DMS 273 (cell line): ENCODE measurements at regions not wholly inside any gene's neighbourhood (a gene's known extent, or its start where the extent isn't known, plus 50 kb on each side); places are given as distances from the start of the nearest gene placed in this dataset.

Source experiments
- DNase-seq: peaks from one replicate; lab custom pipeline; 2025; ENCODE audit not compliant: unreplicated experiment; lab: John Stamatoyannopoulos, UW

- DNase-seq: peak; percentile 87
These were observed 251.0 kb downstream of the RHOU start for GRCh38 chr1:228986093-228986904.

- DNase-seq: peak; percentile 53
These were observed 252.0 kb downstream of the RHOU start for GRCh38 chr1:228987286-228987685.

GRCh38 chr1:228987736-228988506 is 252.6 kb downstream of the RHOU start:
- DNase-seq: peak; percentile 61

GRCh38 chr1:228988664-228989063 is 253.4 kb downstream of the RHOU start:
- peak; percentile 44 for DNase-seq

- no peak for DNase-seq
These were observed 253.9 kb downstream of the RHOU start for GRCh38 chr1:228989176-228989575.

- DNase-seq: no peak
These were observed 254.4 kb downstream of the RHOU start for GRCh38 chr1:228989676-228989991.

- DNase-seq: peak; percentile 85
These were observed 254.9 kb downstream of the RHOU start for GRCh38 chr1:228989992-228990827.

- DNase-seq: no peak
These were observed 255.8 kb downstream of the RHOU start for GRCh38 chr1:228990906-228991569.

- no peak for DNase-seq
These were observed 256.8 kb downstream of the RHOU start for GRCh38 chr1:228992044-228992443.

- no peak for DNase-seq
These were observed 257.7 kb downstream of the RHOU start for GRCh38 chr1:228992907-228993535.

- no peak for DNase-seq
These were observed 259.7 kb downstream of the RHOU start for GRCh38 chr1:228994676-228995594.

- no peak for DNase-seq
These were observed 261.0 kb downstream of the RHOU start for GRCh38 chr1:228996281-228996680.

GRCh38 chr1:228997721-228998144 is 262.5 kb downstream of the RHOU start:
- no peak for DNase-seq

GRCh38 chr1:228998179-228998578 is 262.9 kb downstream of the RHOU start:
- DNase-seq: no peak

- no peak for DNase-seq
These were observed 264.3 kb downstream of the RHOU start for GRCh38 chr1:228999446-229000170.

GRCh38 chr1:229000187-229000586 is 264.9 kb downstream of the RHOU start:
- no peak for DNase-seq

GRCh38 chr1:229001467-229002011 is 266.3 kb downstream of the RHOU start:
- DNase-seq: no peak

GRCh38 chr1:229002037-229002436 is 266.8 kb downstream of the RHOU start:
- DNase-seq: no peak
